Activated CD4-positive, alpha-beta T cell treated with anti-CD3 and anti-CD28 coated beads, Interleukin-2, amount 10 ng/mL, durations not matched to agents 7 days and 5 days (primary cell): ENCODE measurements at regions not wholly inside any gene's neighbourhood (a gene's known extent, or its start where the extent isn't known, plus 50 kb on each side); places are given as distances from the start of the nearest gene placed in this dataset.

Experiments used
- CTCF ChIA-PET: fragments of 350-600 bp; sonication (Branson Sonifier 250); formaldehyde crosslinking; loops from one replicate; lab custom pipeline; 2021; ENCODE audit warnings: antibody characterized with exemption; lab: Charles Lee
- POLR2A ChIA-PET: fragments of 350-600 bp; sonication (Branson Sonifier 250); formaldehyde crosslinking; loops from one replicate; lab custom pipeline; 2021; ENCODE audit warnings: antibody characterized with exemption; lab: Charles Lee
- DNase-seq: peaks from one replicate; pipeline ENCODE4 v3.0.0-alpha.2; 2020
- H3K27ac Mint-ChIP-seq: one replicate; pipeline ENCODE4 v1.8.0; 2021; ENCODE audit warnings: mild to moderate bottlenecking, moderate library complexity, mixed read lengths
- H3K27me3 Mint-ChIP-seq: one replicate; pipeline ENCODE4 v1.8.0; 2021; ENCODE audit warnings: mixed read lengths
- H3K36me3 Mint-ChIP-seq: one replicate; pipeline ENCODE4 v1.8.0; 2021; ENCODE audit warnings: low read depth, mixed read lengths
- H3K4me1 Mint-ChIP-seq: one replicate; pipeline ENCODE4 v1.8.0; 2021; ENCODE audit warnings: mixed read lengths
- H3K4me3 Mint-ChIP-seq: one replicate; pipeline ENCODE4 v1.8.0; 2021; ENCODE audit warnings: mild to moderate bottlenecking, moderate library complexity, mixed read lengths
- H3K9me3 Mint-ChIP-seq: one replicate; pipeline ENCODE4 v1.8.0; 2021; ENCODE audit warnings: mixed read lengths

DNA sequence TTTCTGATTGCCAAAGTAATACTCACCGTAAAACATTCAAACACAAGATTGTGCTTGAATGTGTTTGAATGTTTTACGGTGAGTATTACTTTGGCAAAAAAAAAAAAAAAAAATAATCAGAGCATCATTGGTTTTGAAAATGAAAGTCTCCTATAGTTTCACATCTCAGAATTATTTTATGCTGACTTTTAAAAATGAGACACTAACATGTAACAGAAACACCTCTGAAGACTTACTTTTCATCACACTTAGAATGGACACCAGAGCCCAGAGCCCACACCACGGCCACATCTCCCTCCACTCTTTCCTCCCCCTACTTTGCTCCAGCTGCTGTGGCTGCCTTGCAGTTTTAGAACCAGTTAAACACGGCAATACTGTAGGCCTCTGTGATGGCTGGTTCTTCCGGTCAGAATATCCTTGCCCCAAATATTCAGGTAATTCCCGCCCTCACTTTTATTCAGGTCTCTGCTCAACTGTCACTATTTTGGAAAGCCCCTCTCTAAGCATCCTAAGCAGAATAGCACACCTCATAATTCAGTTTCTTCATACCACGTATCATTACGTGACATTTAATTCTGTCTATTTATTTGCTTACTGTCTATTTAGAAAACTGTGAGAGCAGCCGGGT, 138.9 kb upstream of the MAX start:
- no peak for DNase-seq
- Mint-ChIP-seq H3K36me3 (no peaks in the 10 kb centered on the region), H3K4me3 (no peak overlapping the region), H3K4me1 (peaks cover 13% of the 10 kb centered on the region), H3K27ac (peak overlapping the region; percentile 37), H3K27me3 (no peaks in the 10 kb centered on the region), H3K9me3 (no peaks in the 10 kb centered on the region)
- ChIA-PET POLR2A (no interaction called here), CTCF (interaction anchor here (0.6 to 1.9 kb wide), 2 partner anchors 14 to 454 kb away, joined by 3 to 6 read pairs; no protein-coding TSS in a partner anchor)

DNA sequence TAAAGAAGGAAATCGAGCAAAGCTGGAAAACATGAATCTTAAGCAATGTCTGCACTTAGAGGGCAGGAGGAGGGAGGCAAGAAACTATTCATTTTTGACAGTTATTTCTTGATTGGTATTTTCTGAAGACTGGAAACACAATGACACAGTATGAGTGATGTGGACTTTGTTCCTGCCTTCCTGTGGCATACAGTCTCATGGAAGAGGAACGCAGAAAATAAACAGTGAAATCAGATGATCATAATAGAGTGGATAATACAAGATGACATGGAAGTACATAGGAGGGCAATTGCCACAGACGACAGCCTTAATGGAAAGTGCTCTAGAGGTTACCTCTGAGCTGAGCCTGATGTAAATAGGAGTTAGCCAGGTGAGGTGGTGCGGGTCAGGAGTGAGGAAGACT, 140.4 kb upstream of the MAX start:
- ChIA-PET POLR2A (no interaction called here), CTCF (interaction anchor here (0.8 to 0.9 kb wide), 2 partner anchors 16 to 35 kb away, joined by 3 to 4 read pairs; no protein-coding TSS in a partner anchor)

DNA sequence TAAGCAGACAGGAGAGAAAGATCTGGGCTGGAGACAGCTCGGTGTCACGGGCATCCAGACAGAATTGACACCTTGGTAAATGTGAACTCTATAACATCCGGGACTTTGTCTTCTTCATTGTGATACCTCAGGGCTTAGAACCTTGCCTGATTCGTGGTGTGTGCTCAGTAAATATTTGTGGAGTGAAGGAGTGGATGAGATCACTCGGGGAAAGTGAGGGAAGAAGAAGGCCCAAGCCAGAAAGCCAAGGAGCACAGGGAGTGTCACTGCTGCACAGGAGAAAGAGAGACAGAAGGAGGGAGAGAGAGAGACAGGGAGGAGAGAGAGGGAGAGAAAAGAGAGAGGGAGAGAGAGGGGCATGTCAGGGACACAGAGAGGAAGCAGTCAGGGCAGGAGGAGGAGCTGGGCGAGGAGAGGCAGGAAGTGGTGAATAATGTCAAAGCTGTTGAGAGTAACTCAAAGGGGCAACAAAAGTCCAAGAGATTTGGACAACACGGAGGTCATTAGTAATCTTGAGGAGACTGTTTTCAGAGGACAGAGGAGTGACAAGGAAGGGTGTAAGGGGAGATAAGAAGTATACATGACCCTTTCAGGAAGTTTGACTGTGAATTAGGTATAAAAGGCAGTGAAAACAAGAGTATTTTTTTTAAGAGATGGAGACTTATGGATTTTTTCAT, 141.6 kb upstream of the MAX start:
- Mint-ChIP-seq H3K27ac (no peak overlapping the region), H3K4me1 (peaks cover 13% of the 10 kb centered on the region), H3K36me3 (no peaks in the 10 kb centered on the region), H3K9me3 (no peaks in the 10 kb centered on the region), H3K27me3 (no peaks in the 10 kb centered on the region), H3K4me3 (no peak overlapping the region)
- ChIA-PET POLR2A (no interaction called here), CTCF (interaction anchor here (0.8 kb wide), 1 partner anchor 36 kb away, joined by 3 read pairs; no protein-coding TSS in a partner anchor)
- DNase-seq, result peak; percentile 50

More for the DNA sequence above, 140.4 kb upstream of the MAX start:
- H3K4me1 Mint-ChIP-seq, result peaks cover 13% of the 10 kb centered on the region
- no peaks in the 10 kb centered on the region for H3K36me3 Mint-ChIP-seq
- H3K9me3 Mint-ChIP-seq, result no peaks in the 10 kb centered on the region
- H3K27ac Mint-ChIP-seq, result no peak overlapping the region
- H3K27me3 Mint-ChIP-seq, result no peaks in the 10 kb centered on the region
- H3K4me3 Mint-ChIP-seq, result no peak overlapping the region
- DNase-seq, result no peak

DNA sequence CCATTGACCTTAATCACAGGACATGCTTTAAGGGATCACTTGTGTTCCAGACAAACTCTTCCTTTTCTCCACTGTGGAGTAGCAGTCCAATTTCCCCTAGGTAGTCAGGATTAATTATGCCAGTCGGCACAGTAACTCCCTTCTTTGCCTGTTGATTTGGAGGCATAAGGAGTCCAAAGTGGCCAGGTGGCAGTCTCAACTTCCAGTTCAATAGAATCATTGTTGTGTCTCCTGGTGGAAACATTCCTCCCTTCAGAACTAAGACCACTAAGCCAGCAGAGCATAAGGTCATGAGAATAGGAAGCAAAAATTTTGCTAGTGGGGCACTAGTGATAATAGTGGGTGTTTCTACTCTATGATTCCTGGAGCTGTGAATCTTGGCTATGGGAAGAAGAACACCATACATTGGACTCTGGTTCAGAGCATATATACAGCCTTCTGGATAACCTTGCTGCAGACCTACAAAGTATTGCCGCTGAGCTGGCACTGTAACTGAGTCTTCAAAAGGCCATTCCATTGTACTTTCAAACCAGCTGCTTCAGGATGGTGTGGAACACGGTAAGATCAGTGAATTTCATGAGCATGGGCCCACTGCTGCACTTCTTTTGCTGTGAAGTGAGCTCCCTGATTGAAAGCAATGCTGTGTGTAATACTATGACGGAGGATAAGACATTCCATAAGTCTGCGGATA, 147.3 kb upstream of the MAX start:
- Mint-ChIP-seq H3K4me1 (peaks cover 13% of the 10 kb centered on the region), H3K9me3 (no peaks in the 10 kb centered on the region), H3K36me3 (no peaks in the 10 kb centered on the region), H3K4me3 (no peak overlapping the region), H3K27ac (no peak overlapping the region), H3K27me3 (no peaks in the 10 kb centered on the region)
- POLR2A ChIA-PET, result no interaction called here
- CTCF ChIA-PET, result interaction anchor here (0.5 to 1.3 kb wide), 2 partner anchors 10 to 166 kb away, joined by 3 to 4 read pairs; no protein-coding TSS in a partner anchor
- no peak for DNase-seq

DNA sequence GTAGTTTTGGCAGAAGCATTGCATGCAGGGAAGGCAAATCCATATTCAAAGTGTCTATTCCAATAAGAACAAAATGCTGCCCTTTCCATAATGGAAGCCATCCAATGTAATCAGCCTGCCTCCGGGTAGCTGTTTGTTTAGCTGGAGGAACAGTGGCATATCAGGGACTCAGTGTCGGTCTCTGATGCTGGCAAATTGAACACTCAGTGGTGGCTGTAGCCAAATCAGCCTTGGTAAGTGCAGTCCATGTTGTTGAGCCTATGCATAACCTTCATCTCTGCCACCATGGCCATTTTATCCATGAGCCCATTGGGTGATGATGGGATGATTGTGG, 147.8 kb upstream of the MAX start:
- peaks cover 17% of the 10 kb centered on the region for H3K4me1 Mint-ChIP-seq
- no peak overlapping the region for H3K4me3 Mint-ChIP-seq
- no peak overlapping the region for H3K27ac Mint-ChIP-seq
- POLR2A ChIA-PET, result no interaction called here
- DNase-seq, result no peak
- no peaks in the 10 kb centered on the region for H3K36me3 Mint-ChIP-seq
- CTCF ChIA-PET, result interaction anchor here (1.3 kb wide), 1 partner anchor 10 kb away, joined by 4 read pairs; no protein-coding TSS in a partner anchor
- no peaks in the 10 kb centered on the region for H3K9me3 Mint-ChIP-seq
- no peaks in the 10 kb centered on the region for H3K27me3 Mint-ChIP-seq

DNA sequence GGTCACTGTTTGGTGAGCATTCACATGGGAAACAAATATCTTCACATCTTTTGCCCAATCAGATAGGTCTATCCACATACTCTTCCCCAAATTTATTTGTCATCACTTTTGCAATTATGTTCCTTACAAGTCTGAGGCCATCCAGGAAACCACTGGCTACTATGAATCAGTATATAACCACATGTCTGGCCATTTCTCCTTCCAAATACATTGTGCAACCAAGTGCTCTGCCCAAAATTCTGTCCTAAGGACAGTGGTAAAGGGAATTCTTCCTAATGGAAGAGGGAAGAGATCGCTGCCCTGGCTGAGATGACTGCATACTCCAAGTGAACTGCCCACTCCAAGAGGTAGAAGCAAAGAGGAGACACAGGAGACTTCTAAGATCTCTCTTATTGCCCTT, 148.9 kb upstream of the MAX start:
- no peak overlapping the region for H3K27ac Mint-ChIP-seq
- CTCF ChIA-PET, result interaction anchor here (1.7 kb wide), 1 partner anchor 12 kb away, joined by 5 read pairs; no protein-coding TSS in a partner anchor
- H3K4me1 Mint-ChIP-seq, result peaks cover 17% of the 10 kb centered on the region
- H3K4me3 Mint-ChIP-seq, result no peak overlapping the region
- POLR2A ChIA-PET, result no interaction called here
- no peaks in the 10 kb centered on the region for H3K27me3 Mint-ChIP-seq
- no peak for DNase-seq
- no peaks in the 10 kb centered on the region for H3K36me3 Mint-ChIP-seq
- H3K9me3 Mint-ChIP-seq, result no peaks in the 10 kb centered on the region

DNA sequence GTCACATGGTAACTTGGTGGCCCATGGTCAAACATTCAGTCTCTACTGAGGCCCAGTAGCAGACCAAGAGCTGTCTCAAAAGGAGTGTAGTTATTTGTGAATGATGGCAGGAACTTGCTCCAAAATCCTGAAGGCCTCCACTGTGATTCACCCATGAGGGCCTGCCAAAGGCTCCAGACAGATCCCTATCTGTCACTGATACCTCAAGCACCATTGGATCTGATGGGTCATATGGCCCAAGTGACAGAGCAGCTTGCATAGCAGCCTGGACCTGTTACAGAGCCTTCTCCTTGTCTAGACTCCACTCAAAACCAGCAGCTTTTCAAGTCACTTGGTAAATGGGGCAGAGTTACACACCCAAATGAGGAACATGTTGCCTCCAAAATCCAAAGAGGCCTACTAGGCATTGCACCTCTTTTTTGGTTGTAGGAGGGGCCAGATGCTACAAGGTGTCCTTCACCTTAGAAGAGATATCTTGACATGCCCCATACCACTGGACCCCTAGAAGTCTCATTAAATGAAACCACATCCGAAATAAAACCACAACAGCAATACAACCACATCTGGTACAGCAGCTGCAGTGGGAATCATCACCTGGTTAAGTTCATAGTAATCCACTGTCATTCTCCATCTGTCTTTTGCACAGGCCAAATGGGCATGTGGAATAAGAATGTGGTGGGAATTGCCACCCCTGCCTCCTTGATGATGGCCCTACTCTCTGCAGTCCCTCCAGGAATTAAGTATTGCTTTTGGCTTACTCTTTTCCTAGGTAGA, 150.4 kb upstream of the MAX start:
- DNase-seq, result no peak
- no peak overlapping the region for H3K4me3 Mint-ChIP-seq
- no peaks in the 10 kb centered on the region for H3K36me3 Mint-ChIP-seq
- H3K27me3 Mint-ChIP-seq, result no peaks in the 10 kb centered on the region
- H3K4me1 Mint-ChIP-seq, result peaks cover 17% of the 10 kb centered on the region
- no peak overlapping the region for H3K27ac Mint-ChIP-seq
- H3K9me3 Mint-ChIP-seq, result no peaks in the 10 kb centered on the region
- ChIA-PET CTCF (interaction anchor here (0.5 kb wide), 1 partner anchor 18 kb away, joined by 3 read pairs; no protein-coding TSS in a partner anchor), POLR2A (no interaction called here)

DNA sequence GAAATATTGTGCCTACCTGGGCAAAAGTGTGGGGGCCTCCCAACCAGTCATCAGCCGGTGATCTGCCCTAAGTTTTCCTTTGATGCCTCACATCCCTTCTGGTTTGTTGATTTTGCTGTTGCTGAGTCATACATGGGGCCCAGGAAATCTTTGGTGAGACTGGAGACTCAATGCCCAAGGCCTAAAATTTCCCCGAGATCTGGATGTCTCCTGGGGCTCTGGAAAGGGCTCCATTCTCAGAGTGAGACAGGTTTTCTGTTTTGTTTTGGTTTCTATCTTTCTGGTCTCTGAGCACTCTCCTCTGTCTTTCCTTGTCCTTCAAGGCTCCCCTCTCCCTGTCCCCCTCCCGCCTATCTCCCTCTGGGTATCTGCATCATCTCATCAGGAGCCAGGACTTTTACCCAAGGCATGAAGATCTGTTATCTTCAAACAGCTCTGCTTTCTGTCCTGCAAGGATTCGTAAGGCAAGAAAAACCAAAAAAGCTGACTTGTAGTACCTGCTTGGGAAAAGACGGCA, 152.8 kb upstream of the MAX start:
- DNase-seq, result no peak
- peak overlapping the region; percentile 27 for H3K27ac Mint-ChIP-seq
- peaks cover 17% of the 10 kb centered on the region for H3K4me1 Mint-ChIP-seq
- H3K27me3 Mint-ChIP-seq, result peaks cover 7% of the 10 kb centered on the region
- ChIA-PET POLR2A (interaction anchor here (0.6 kb wide), 1 partner anchor 47 kb away, joined by 3 read pairs; no protein-coding TSS in a partner anchor), CTCF (interaction anchor here (2.0 kb wide), 1 partner anchor 15 kb away, joined by 6 read pairs; no protein-coding TSS in a partner anchor)
- no peak overlapping the region for H3K4me3 Mint-ChIP-seq
- H3K9me3 Mint-ChIP-seq, result peaks cover 7% of the 10 kb centered on the region
- no peaks in the 10 kb centered on the region for H3K36me3 Mint-ChIP-seq

DNA sequence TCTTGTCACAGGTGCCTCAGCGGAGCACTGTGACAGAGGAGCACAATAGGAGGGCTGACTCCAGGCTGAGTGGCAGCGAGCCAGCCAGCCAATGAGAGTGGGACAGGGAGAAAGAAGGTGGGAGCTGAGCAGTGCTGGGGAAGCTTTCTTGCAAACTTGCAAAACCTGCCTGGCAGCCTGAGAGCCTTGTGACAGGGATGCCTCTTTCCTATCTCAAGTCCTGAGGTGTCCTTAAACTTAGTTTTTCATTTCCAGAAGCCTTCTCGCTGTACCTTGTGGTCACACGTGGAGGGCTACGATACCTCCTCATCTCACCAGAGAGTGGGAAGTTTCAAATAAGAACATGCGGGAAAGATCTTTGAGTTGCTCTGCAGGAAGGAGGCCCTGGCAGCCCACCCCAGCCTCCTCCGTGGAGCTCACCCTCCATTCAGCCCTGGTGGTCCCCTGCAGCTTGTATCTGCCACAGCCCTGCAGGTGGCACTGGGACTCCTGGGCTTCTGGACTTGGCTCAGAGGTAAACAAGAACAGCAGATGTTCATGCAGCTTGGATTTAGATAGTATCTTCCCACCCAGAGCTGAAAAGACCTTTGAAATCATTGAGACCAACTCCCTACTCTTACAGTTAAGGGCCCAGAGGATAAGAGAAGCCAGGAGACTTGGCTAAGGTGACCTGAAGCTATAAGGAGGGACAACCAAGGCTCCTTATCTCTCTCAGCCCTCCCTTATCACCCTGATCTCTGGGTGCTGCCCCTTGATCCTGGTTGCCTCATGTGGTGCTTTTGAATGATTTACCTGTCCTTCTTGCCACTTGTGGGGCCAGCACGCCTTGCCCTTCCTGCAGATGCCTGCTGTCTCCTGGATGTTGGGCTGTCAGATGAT, 153.5 kb upstream of the MAX start:
- Mint-ChIP-seq H3K4me1 (peaks cover 17% of the 10 kb centered on the region), H3K9me3 (peaks cover 9% of the 10 kb centered on the region), H3K27ac (no peak overlapping the region), H3K36me3 (no peaks in the 10 kb centered on the region), H3K27me3 (peaks cover 7% of the 10 kb centered on the region), H3K4me3 (no peak overlapping the region)
- DNase-seq, result peak; percentile 13
- ChIA-PET POLR2A (interaction anchor here (0.6 kb wide), 1 partner anchor 46 kb away, joined by 3 read pairs; no protein-coding TSS in a partner anchor), CTCF (interaction anchor here (1.1 to 2.0 kb wide), 2 partner anchors 9 to 15 kb away, joined by 6 read pairs; no protein-coding TSS in a partner anchor)

DNA sequence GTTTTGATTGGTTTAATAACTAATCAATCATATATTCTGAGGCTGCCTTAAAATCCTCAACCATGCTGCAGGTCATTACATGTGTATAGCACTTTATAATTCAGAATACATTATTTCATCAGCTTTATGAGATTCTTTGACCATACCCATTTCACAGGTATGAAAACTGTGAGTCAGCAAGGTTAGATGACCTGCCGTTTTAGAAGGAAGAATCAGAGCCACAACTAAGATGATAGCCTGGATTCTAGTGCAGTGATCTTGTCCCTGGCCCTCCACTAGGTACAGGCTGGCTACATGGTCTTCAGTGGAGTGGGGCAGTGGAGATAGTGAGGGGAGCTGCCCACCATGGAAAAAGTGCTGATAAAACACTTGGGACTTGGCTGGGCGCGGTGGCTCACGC, 154.4 kb upstream of the MAX start:
- H3K27me3 Mint-ChIP-seq, result peaks cover 7% of the 10 kb centered on the region
- no peak for DNase-seq
- H3K27ac Mint-ChIP-seq, result no peak overlapping the region
- CTCF ChIA-PET, result interaction anchor here (1.1 to 1.2 kb wide), 2 partner anchors 10 to 93 kb away, joined by 3 to 6 read pairs; no protein-coding TSS in a partner anchor
- POLR2A ChIA-PET, result no interaction called here
- H3K4me1 Mint-ChIP-seq, result peaks cover 17% of the 10 kb centered on the region
- H3K9me3 Mint-ChIP-seq, result peaks cover 15% of the 10 kb centered on the region
- H3K36me3 Mint-ChIP-seq, result no peaks in the 10 kb centered on the region
- no peak overlapping the region for H3K4me3 Mint-ChIP-seq

DNA sequence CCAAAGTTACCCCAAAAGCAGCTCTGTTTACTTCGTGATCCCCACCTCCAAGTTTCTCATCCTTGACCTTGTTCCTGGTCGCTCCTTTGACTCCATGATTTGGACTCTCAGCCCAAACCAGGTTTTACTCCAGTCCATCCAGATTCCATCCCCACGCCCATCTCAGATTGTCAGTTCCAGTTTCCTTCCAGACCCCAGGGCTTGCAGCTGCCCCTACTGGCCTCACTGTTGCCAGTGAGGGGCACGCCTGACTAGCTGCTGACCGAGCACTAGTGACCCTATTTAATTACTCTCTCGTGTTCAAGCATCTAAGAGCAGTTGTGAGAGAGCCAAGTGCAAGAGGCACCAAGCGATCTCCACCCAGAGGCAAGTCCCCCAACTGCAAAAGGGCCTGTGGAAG, 155.1 kb upstream of the FUT8 start:
- DNase-seq, result no peak
- Mint-ChIP-seq H3K4me3 (no peak overlapping the region), H3K36me3 (no peaks in the 10 kb centered on the region), H3K27ac (no peak overlapping the region), H3K9me3 (peaks cover 15% of the 10 kb centered on the region), H3K27me3 (peaks cover 7% of the 10 kb centered on the region), H3K4me1 (peaks cover 17% of the 10 kb centered on the region)
- CTCF ChIA-PET, result interaction anchor here (0.9 to 2.0 kb wide), 5 partner anchors 11 to 93 kb away, joined by 3 to 5 read pairs (median 4); no protein-coding TSS in a partner anchor
- POLR2A ChIA-PET, result no interaction called here
